Neural cell (in vitro differentiated cells): ENCODE measurements at regions not wholly inside any gene's neighbourhood (a gene's known extent, or its start where the extent isn't known, plus 50 kb on each side); places are given as distances from the start of the nearest gene placed in this dataset.

Experiments
- H2AFZ ChIP-seq: fragments of 200-600, 300-800 bp; sonication (generic), shearing (Covaris generic); 2 replicates; pipeline ENCODE4 v1.6.0; 2014; ENCODE audit warnings: low read depth, mild to moderate bottlenecking, antibody characterized with exemption, low read length, moderate library complexity
- H3F3A ChIP-seq: fragments of 200-600 bp; shearing (Covaris generic); 2 replicates; pipeline ENCODE4 v1.6.1; 2016; ENCODE audit warnings: mild to moderate bottlenecking, moderate library complexity, mixed read lengths, antibody characterized with exemption, low read length; ENCODE audit not compliant: insufficient read depth, poor library complexity, severe bottlenecking
- H3K27ac ChIP-seq: fragments of 200-600, 300-800 bp; sonication (generic), shearing (Covaris generic); 2 replicates; pipeline ENCODE4 v1.5.1; 2014; ENCODE audit warnings: mild to moderate bottlenecking, low read length, moderate library complexity
- H3K27me3 ChIP-seq: fragments of 300-800, 200-600 bp; sonication (generic), shearing (Covaris generic); 2 replicates; pipeline ENCODE4 v1.6.0; 2014; ENCODE audit warnings: mild to moderate bottlenecking, low read depth, low read length, moderate library complexity; ENCODE audit not compliant: insufficient read depth
- H3K36me3 ChIP-seq: fragments of 300-800, 200-600 bp; sonication (generic), shearing (Covaris generic); 2 replicates; pipeline ENCODE4 v1.5.1; 2014; ENCODE audit warnings: mild to moderate bottlenecking, antibody characterized with exemption, low read length, moderate library complexity; ENCODE audit not compliant: insufficient read depth
- H3K4me2 ChIP-seq: fragments of 300-800, 200-600 bp; sonication (generic), shearing (Covaris generic); 2 replicates; pipeline ENCODE4 v1.6.0; 2014; ENCODE audit warnings: mild to moderate bottlenecking, low read length
- H3K4me3 ChIP-seq: fragments of 300-800, 200-600 bp; sonication (generic), shearing (Covaris generic); 2 replicates; pipeline ENCODE4 v1.5.1; 2014; ENCODE audit warnings: mild to moderate bottlenecking, low read length, moderate library complexity
- H3K79me2 ChIP-seq: fragments of 200-600 bp; shearing (Covaris generic); replicated peaks from 2 replicates; pipeline ENCODE4 v1.6.0; 2014; ENCODE audit warnings: mild to moderate bottlenecking, low read length, moderate library complexity; ENCODE audit not compliant: insufficient read depth
- H3K9ac ChIP-seq: fragments of 300-800, 200-600 bp; sonication (generic), shearing (Covaris generic); 2 replicates; pipeline ENCODE4 v1.6.1; 2016; ENCODE audit warnings: mild to moderate bottlenecking, low read length, mixed read lengths
- H3K9me2 ChIP-seq: fragments of 200-600 bp; shearing (Covaris generic); 2 replicates; pipeline ENCODE4 v1.6.1; 2016; ENCODE audit warnings: mild to moderate bottlenecking, low read length, mixed read lengths; ENCODE audit not compliant: insufficient read depth
- H3K9me3 ChIP-seq: fragments of 200-600, 300-800 bp; sonication (generic), shearing (Covaris generic); 2 replicates; pipeline ENCODE4 v1.6.1; 2016; ENCODE audit warnings: mild to moderate bottlenecking, mixed run types, low read length, moderate library complexity, mixed read lengths
- H4K20me1 ChIP-seq: fragments of 200-600 bp; shearing (Covaris generic); 2 replicates; pipeline ENCODE4 v1.6.1; 2016; ENCODE audit warnings: mild to moderate bottlenecking, mixed run types; ENCODE audit not compliant: insufficient read depth
- EP300 ChIP-seq: fragments of 450-650 bp; conservative IDR thresholded peaks from 2 replicates; pipeline ENCODE4 v1.6.1; 2014; ENCODE audit warnings: antibody characterized with exemption, mild to moderate bottlenecking, moderate library complexity; ENCODE audit not compliant: poor library complexity, severe bottlenecking
- EZH2 ChIP-seq: fragments of 200-600, 300-800 bp; shearing (Covaris generic), sonication (generic); IDR thresholded peaks from 2 replicates; pipeline ENCODE4 v1.6.1; 2014; ENCODE audit warnings: antibody characterized with exemption, low read length, borderline replicate concordance, mild to moderate bottlenecking; ENCODE audit not compliant: insufficient read depth, poor library complexity, severe bottlenecking
- MXI1 ChIP-seq: fragments of 450-650 bp; conservative IDR thresholded peaks from 2 replicates; pipeline ENCODE4 v1.6.1; 2014; ENCODE audit warnings: antibody characterized with exemption, mild to moderate bottlenecking; ENCODE audit not compliant: poor library complexity, severe bottlenecking
- POLR2AphosphoS5 ChIP-seq: IDR thresholded peaks from 2 replicates; pipeline ENCODE4 v1.6.1; 2012
- RAD21 ChIP-seq: fragments of 450-650 bp; conservative IDR thresholded peaks from 2 replicates; pipeline ENCODE4 v1.6.1; 2014; ENCODE audit warnings: antibody characterized with exemption, mild to moderate bottlenecking, moderate library complexity
- SMC3 ChIP-seq: fragments of 450-650 bp; conservative IDR thresholded peaks from 2 replicates; pipeline ENCODE4 v1.6.1; 2014; ENCODE audit warnings: antibody characterized with exemption, mild to moderate bottlenecking, moderate library complexity; ENCODE audit not compliant: poor library complexity
- TAF1 ChIP-seq: IDR thresholded peaks from 2 replicates; pipeline ENCODE4 v1.6.1; 2012; ENCODE audit warnings: low read depth
- TF ChIP-seq, protein P1 (sequence below): fragments of 450-650 bp; IDR thresholded peaks from 2 replicates; pipeline ENCODE4 v1.5.1; 2014; ENCODE audit warnings: antibody characterized with exemption, mild to moderate bottlenecking, moderate library complexity; ENCODE audit not compliant: poor library complexity, severe bottlenecking
- TF ChIP-seq, protein P2 (sequence below): IDR thresholded peaks from 2 replicates; pipeline ENCODE4 v1.6.1; 2012; ENCODE audit warnings: borderline replicate concordance

DNA sequence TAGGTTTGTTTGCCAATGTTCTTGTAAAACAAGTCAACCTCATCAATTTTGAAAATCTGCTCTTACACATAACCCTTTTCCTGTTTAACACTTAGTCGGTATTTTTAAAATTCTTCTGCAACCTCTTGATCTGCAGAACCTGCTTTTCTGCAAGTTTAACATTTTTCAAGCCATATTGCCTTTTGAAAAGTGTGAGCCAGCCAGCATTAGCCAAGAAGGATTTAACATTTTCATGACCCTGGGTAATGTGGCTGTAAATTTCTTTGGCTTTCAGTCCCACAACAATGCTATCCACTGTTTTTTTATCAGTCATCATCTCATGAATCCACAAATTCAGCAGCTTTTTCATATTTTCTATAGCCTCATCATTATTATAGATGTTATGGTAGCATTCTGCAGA lies 956.5 kb downstream of the FAT4 start:
- H3K27me3 ChIP-seq, result no peaks in the 10 kb centered on the region
- no peaks in the 10 kb centered on the region for H3K9me2 ChIP-seq
- no peaks in the 10 kb centered on the region for H3F3A ChIP-seq
- H2AFZ ChIP-seq, result no peak overlapping the region
- no peaks in the 10 kb centered on the region for H3K9me3 ChIP-seq
- no peak overlapping the region for H3K9ac ChIP-seq
- no peaks in the 10 kb centered on the region for H3K36me3 ChIP-seq
- H3K4me2 ChIP-seq, result no peak overlapping the region
- TF ChIP-seq POLR2AphosphoS5, result no peak
- TF ChIP-seq RAD21, result no peak
- TF ChIP-seq SMC3, result no peak
- TF ChIP-seq EP300, result no peak
- TF ChIP-seq, protein P1, sequence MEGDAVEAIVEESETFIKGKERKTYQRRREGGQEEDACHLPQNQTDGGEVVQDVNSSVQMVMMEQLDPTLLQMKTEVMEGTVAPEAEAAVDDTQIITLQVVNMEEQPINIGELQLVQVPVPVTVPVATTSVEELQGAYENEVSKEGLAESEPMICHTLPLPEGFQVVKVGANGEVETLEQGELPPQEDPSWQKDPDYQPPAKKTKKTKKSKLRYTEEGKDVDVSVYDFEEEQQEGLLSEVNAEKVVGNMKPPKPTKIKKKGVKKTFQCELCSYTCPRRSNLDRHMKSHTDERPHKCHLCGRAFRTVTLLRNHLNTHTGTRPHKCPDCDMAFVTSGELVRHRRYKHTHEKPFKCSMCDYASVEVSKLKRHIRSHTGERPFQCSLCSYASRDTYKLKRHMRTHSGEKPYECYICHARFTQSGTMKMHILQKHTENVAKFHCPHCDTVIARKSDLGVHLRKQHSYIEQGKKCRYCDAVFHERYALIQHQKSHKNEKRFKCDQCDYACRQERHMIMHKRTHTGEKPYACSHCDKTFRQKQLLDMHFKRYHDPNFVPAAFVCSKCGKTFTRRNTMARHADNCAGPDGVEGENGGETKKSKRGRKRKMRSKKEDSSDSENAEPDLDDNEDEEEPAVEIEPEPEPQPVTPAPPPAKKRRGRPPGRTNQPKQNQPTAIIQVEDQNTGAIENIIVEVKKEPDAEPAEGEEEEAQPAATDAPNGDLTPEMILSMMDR, result no peak
- TF ChIP-seq, protein P2, sequence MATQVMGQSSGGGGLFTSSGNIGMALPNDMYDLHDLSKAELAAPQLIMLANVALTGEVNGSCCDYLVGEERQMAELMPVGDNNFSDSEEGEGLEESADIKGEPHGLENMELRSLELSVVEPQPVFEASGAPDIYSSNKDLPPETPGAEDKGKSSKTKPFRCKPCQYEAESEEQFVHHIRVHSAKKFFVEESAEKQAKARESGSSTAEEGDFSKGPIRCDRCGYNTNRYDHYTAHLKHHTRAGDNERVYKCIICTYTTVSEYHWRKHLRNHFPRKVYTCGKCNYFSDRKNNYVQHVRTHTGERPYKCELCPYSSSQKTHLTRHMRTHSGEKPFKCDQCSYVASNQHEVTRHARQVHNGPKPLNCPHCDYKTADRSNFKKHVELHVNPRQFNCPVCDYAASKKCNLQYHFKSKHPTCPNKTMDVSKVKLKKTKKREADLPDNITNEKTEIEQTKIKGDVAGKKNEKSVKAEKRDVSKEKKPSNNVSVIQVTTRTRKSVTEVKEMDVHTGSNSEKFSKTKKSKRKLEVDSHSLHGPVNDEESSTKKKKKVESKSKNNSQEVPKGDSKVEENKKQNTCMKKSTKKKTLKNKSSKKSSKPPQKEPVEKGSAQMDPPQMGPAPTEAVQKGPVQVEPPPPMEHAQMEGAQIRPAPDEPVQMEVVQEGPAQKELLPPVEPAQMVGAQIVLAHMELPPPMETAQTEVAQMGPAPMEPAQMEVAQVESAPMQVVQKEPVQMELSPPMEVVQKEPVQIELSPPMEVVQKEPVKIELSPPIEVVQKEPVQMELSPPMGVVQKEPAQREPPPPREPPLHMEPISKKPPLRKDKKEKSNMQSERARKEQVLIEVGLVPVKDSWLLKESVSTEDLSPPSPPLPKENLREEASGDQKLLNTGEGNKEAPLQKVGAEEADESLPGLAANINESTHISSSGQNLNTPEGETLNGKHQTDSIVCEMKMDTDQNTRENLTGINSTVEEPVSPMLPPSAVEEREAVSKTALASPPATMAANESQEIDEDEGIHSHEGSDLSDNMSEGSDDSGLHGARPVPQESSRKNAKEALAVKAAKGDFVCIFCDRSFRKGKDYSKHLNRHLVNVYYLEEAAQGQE, result no peak
- no peak for TF ChIP-seq TAF1
- TF ChIP-seq EZH2, result no peak
- TF ChIP-seq MXI1, result no peak
- H3K79me2 ChIP-seq, result no peaks in the 10 kb centered on the region
- H3K27ac ChIP-seq, result no peak overlapping the region
- H3K4me3 ChIP-seq, result no peak overlapping the region
- H4K20me1 ChIP-seq, result no peaks in the 10 kb centered on the region

DNA sequence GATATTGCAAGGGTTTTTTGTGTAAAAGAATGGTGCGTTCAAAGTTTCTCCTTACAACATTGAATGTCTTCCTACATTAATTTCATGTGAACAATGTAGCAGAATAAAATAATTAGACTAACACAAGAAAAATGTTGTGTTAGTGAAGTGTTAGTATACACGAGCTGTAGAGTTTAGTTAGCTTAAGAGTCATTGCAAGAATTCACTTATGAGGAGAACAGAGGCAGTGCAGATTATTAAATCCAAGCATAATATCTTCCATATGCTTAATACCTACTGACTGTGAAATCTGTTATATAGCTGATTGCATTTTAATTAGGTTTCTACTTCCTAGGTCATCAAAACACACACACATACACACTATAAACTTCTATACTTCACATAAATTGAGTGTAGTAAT lies 959.0 kb downstream of the FAT4 start:
- no peak overlapping the region for H3K9ac ChIP-seq
- H4K20me1 ChIP-seq, result no peaks in the 10 kb centered on the region
- no peaks in the 10 kb centered on the region for H3K36me3 ChIP-seq
- no peak overlapping the region for H3K4me3 ChIP-seq
- no peak overlapping the region for H3K27ac ChIP-seq
- H3K4me2 ChIP-seq, result no peak overlapping the region
- no peaks in the 10 kb centered on the region for H3K79me2 ChIP-seq
- no peaks in the 10 kb centered on the region for H3K9me2 ChIP-seq
- H3F3A ChIP-seq, result no peaks in the 10 kb centered on the region
- no peaks in the 10 kb centered on the region for H3K27me3 ChIP-seq
- TF ChIP-seq, protein P2, result no peak
- TF ChIP-seq, protein P1, result no peak
- no peak for TF ChIP-seq MXI1
- no peak for TF ChIP-seq SMC3
- no peak for TF ChIP-seq EP300
- TF ChIP-seq RAD21, result no peak
- TF ChIP-seq TAF1, result no peak
- TF ChIP-seq POLR2AphosphoS5, result no peak
- TF ChIP-seq EZH2, result no peak
- H3K9me3 ChIP-seq, result no peaks in the 10 kb centered on the region
- H2AFZ ChIP-seq, result no peak overlapping the region
